Stimulated activated CD4-positive, alpha-beta T cell treated with anti-CD3 and anti-CD28 coated beads, TNF-alpha, amount 100 ng/mL, for 48 hours (primary cell): ENCODE measurements at regions not wholly inside any gene's neighbourhood (a gene's known extent, or its start where the extent isn't known, plus 50 kb on each side); places are given as distances from the start of the nearest gene placed in this dataset.
"Not testable (repeated sequence)": the region's sequence is repeated elsewhere in the genome, so short reads cannot be mapped to it uniquely, and the experiment has no call there.

Experiments used
- DNase-seq, 3 donors: peaks; one replicate each; pipeline ENCODE4 v3.0.0-alpha.2; 2020; ENCODE audit warnings: low read depth in 3 of 3

- no peak for DNase-seq
Observed at GRCh38 chr10:64574371-64574770, 1053.2 kb downstream of the REEP3 start.

- no peak for DNase-seq
Observed at GRCh38 chr10:64576497-64576896, 1055.3 kb downstream of the REEP3 start.

DNA sequence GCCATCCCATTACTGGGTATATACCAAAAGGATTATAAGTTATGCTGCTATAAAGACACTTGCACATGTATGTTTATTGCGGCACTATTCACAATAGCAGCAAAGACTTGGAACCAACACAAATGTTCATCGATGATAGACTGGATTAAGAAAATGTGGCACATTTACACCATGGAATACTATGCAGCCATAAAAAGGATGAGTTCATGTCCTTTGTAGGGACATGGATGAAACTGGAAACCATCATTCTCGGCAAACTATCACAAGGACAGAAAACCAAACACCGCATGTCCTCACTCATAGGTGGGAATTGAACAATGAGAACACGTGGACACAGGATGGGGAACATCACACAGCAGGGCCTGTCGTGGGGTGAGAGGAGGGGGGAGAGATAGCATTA lies 1057.6 kb downstream of the REEP3 start:
- not testable (repeated sequence) for DNase-seq

- DNase-seq: no peak
Observed at GRCh38 chr10:64586934-64587503, 1065.8 kb downstream of the REEP3 start.

DNA sequence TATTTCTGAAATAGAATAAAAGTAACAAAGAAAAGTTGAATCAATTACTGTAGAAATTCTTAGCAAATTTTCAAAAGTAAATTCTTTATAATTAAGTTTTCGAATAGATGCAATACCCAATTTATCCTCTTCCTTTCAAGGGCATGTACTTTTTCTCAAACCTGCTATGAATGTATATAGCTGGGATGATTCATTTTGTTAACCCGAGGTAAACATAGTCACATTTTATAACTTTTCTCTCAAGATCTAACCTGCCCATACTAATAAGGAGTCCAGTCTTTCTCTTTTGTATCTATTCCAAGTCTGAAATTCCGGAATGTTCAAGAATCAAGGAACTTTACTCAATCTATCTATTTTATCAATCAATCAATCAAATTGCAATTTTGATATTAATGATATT lies 1072.9 kb downstream of the REEP3 start:
- DNase-seq: no peak

GRCh38 chr10:64598600-64598999 lies 1077.4 kb downstream of the REEP3 start:
- no peak for DNase-seq

- no peak for DNase-seq
Observed at GRCh38 chr10:64601298-64601697, 1080.1 kb downstream of the REEP3 start.

DNA sequence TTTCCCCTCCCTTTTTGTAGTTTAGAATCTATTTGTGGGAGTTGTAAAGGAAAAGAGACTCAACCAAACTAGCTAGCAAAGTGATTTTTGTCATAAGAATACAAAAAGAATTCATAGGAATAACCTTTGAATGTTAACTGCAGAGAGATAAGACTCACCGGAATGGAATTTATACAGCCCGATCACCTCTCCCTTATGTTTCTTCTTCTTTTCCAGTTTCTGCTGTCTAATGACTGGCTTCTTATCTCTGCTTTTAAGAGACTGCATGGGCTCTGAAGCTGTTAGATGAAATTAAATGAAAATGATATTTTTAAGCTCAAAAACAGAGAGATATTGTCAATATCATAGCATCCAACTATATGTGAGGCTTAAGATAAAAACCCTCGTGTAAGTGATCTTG lies 1095.9 kb downstream of the REEP3 start:
- DNase-seq: no peak

- no peak for DNase-seq
Observed at GRCh38 chr10:64619102-64619501, 1097.9 kb downstream of the REEP3 start.

DNA sequence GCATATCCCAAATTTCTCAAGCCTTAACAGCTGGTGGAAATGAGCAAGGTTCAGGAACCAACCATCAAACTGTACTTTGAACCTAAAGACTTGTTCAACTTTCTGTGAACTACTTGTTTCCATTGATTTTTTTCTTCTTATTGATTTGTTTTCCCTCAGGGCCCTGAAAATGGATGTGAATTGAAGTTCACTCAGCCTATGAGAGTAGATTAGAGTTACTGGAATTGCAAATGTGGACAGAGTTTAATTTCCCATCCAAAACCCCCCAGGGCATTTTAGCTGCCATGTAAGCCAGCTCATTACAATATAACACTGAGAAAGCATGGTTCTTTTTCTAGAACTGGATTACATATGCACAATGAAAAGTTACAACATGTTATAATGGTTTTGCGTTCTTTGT lies 1105.7 kb downstream of the REEP3 start:
- DNase-seq: no peak

DNA sequence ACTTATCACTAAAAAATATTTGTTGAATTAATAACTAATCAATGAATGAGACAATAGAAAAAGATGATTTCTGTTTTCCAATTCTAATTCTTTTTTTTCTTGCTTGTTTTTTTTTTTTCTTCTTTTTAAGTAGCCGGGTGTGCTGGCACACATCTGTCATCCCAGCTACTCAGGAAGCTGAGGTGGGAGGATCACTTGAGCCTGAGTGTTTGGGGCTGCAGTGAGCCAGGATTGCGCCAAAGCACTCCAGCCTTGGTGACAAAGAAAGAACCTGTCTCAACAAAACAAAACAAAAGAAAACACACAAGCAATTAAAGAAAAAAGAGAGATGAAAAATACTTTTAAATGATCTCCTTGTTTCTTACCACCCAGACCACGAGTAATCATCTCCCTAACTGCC lies 1109.3 kb downstream of the REEP3 start:
- DNase-seq: no peak

DNA sequence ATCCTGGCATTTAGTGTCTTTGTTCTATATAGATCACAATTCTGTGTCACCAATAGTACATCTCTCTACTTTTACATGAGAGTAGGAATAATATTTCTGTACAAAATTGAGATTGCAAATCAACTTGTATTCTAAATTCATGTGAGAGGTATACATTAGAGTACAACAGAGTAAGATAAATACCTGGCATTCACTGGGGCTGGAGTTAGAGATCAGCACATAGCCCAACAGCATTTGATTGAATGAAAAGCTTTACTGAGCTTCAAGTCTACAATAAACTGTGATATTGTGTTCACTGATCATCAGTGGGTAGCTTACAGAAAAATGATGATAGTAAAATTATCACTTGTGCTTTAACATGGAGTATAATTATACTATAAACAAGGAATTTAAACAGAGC lies 1114.7 kb downstream of the REEP3 start:
- DNase-seq: no peak

GRCh38 chr10:64636461-64636860 lies 1115.3 kb downstream of the REEP3 start:
- no peak for DNase-seq

DNA sequence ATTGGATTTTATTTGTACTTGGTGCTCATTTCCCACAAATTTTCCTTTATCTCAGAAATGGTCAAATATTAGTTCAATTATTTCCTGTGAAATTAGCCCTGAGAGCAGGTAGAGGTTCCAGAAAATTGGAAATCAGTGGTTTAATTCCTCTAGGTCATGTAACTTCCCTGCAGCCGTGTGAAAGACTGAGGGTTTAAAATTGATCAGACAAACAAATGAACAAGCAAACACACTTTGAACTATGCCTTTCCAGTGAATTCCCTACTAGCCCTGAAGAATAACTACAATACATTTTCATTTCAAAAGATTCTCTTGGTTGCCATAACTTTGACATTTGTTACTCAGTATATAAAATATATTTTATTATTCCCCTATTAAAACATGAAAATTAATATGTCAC lies 1116.7 kb downstream of the REEP3 start:
- no peak for DNase-seq

- no peak for DNase-seq
Observed at GRCh38 chr10:64648915-64649314, 1127.7 kb downstream of the REEP3 start.

DNA sequence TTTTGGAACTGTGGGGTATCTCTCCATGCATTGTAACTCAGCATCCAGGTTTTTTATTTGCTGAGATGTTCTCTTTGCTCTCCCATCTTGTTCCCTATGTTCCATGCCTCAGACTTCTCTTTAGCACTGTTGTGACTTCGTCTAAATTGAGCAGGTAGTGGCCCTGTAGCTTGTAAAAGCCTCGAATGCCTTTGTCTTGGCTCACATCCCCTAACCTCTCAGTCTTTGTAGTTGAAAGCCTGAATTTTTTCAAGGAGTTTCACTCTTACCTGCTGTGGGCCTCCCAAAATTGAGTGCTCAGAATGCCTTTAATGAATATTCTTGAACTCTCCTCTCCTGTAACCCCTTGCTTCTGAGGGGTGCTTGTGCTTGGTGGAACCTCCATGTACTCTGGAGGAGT lies 1137.3 kb downstream of the REEP3 start:
- DNase-seq: no peak

- no peak for DNase-seq
Observed at GRCh38 chr10:64659311-64659710, 1138.1 kb downstream of the REEP3 start.

DNA sequence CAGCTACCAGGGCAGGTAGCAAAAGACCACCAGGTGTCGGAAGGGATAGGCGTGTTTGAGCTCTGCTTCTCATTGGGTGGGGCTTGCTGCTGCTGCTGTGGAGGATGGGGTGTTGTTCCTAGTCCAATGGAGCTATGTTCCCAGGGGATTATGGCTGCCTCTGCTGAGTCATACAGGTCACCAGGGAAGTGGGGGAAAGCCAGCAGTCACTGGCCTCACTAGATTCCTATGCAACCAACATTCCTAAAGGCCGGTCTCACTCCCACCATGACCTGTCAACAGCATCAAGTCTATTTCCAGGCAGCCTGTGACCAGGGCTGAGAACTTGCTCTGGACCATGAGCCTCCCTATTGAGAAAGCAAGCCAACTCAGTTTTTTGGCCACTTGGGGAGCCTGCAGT lies 1160.8 kb downstream of the REEP3 start:
- no peak for DNase-seq

GRCh38 chr10:64690194-64690593 lies 1169.0 kb downstream of the REEP3 start:
- DNase-seq: no peak

DNA sequence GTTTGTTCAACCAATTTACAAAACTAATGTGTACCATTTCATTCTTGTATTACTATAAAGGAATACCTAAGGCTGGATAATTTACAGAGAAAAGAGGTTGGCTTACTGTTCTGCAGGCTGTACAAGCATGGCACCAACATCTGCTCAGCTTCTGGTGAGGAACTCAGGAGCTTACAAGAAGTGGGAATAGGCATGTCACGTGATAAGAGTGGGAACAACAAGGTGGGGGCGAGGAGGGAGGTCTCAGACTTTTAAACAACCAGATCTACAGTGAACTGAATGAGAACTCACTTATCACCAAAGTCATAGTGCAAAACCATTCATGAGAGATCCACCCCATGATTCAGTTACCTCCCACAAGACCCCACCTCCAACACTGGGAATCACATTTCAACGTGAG lies 1178.0 kb downstream of the REEP3 start:
- no peak for DNase-seq

GRCh38 chr10:64702086-64702485 lies 1180.9 kb downstream of the REEP3 start:
- not testable (repeated sequence) for DNase-seq

- no peak for DNase-seq
Observed at GRCh38 chr10:64708884-64709681, 1187.9 kb downstream of the REEP3 start.

DNA sequence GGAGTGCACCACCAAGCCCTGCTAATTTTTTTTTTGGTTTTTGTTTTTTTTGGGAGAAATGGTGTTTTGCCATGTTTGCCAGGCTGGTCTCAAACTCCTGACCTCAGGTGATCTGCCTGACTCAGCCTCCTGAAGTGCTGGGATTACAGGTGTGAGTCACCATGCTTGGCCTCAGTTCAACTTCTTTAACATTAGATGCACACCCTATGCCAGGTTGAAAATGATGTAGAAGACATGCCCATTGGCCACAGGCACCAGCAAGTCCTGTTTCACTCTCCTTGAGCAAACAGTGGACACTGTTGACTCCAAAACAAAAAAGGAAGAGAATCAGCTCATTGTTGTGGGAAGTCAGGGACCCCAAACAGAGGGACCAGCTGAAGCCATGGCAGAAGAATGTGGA lies 1205.3 kb downstream of the REEP3 start:
- no peak for DNase-seq

- DNase-seq: no peak
Observed at GRCh38 chr10:64731016-64731415, 1209.8 kb downstream of the REEP3 start.
